Body of pancreas (tissue), 4 donors: ENCODE measurements at regions not wholly inside any gene's neighbourhood (a gene's known extent, or its start where the extent isn't known, plus 50 kb on each side); places are given as distances from the start of the nearest gene placed in this dataset.

ENCODE experiments used
- POLR2A ChIP-seq, 3 donors: fragments of 450-650 bp; IDR thresholded peaks; one replicate each; pipeline ENCODE4 v1.6.1; 2016; ENCODE audit warnings: antibody characterized with exemption in 3 of 3, mild to moderate bottlenecking in 2 of 3
- TF ChIP-seq, protein P1 (sequence below), 7 experiments: fragments of 450-650 bp in 4 of 7; fragments of 200-600 bp in 3 of 7; sonication (generic) in 3 of 7; IDR thresholded peaks; one replicate each; pipeline ENCODE4 v1.5.1; 2016 to 2019; ENCODE audit warnings: antibody characterized with exemption in 7 of 7

GRCh38 chr20:10978019-10978702 is 304.4 kb upstream of the JAG1 start:
- TF ChIP-seq POLR2A (IDR thresholded peaks at IDR 0.05): no peak
- TF ChIP-seq, protein P1, sequence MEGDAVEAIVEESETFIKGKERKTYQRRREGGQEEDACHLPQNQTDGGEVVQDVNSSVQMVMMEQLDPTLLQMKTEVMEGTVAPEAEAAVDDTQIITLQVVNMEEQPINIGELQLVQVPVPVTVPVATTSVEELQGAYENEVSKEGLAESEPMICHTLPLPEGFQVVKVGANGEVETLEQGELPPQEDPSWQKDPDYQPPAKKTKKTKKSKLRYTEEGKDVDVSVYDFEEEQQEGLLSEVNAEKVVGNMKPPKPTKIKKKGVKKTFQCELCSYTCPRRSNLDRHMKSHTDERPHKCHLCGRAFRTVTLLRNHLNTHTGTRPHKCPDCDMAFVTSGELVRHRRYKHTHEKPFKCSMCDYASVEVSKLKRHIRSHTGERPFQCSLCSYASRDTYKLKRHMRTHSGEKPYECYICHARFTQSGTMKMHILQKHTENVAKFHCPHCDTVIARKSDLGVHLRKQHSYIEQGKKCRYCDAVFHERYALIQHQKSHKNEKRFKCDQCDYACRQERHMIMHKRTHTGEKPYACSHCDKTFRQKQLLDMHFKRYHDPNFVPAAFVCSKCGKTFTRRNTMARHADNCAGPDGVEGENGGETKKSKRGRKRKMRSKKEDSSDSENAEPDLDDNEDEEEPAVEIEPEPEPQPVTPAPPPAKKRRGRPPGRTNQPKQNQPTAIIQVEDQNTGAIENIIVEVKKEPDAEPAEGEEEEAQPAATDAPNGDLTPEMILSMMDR (IDR thresholded peaks at IDR 0.05): no peak
